MV-4-11 (cell line): ENCODE measurements at regions not wholly inside any gene's neighbourhood (a gene's known extent, or its start where the extent isn't known, plus 50 kb on each side); places are given as distances from the start of the nearest gene placed in this dataset.
"Not testable (repeated sequence)": the region's sequence is repeated elsewhere in the genome, so short reads cannot be mapped to it uniquely, and the experiment has no call there.

Source experiments
- DNase-seq: peaks from one replicate; lab custom pipeline; 2025; lab: John Stamatoyannopoulos, UW

DNA sequence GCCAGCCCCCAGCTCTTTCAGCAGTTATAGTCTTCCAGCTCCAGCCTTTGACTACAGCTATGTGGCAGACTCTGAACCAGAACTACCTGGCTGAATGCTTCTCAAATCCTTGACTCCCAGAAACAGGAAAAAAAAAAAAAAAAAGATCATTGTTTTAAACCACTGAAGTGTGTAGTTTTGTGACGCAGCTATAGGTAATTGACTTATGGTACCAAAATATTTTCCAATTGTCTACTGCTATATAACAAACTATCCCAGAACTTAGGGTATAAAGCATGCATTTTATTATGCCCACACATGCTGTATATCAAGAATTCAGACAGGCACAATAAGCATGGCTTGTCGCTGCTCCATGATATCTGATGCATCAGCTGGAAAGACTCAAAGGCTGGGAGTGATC lies 127.1 kb upstream of the POC5 start:
- no peak for DNase-seq

DNA sequence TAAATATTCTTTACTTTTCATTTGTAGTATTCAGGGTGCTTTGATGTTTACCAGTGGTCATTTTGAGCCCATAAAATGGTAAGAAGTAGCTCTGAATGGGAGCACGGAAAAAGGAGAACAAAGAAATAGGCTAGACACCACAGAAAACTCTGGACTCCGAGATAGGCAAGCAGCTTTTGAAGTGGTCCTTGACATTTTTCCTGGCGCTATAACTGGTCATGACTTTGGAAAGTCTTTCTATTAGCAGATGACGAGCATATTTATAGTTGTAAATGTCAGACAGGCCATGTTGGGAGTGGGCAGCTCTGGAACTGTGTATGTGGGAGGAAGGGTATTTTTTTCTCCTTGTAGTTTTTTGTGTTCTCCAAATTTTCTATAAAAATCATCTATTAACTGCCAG lies 126.1 kb upstream of the POC5 start:
- no peak for DNase-seq

DNA sequence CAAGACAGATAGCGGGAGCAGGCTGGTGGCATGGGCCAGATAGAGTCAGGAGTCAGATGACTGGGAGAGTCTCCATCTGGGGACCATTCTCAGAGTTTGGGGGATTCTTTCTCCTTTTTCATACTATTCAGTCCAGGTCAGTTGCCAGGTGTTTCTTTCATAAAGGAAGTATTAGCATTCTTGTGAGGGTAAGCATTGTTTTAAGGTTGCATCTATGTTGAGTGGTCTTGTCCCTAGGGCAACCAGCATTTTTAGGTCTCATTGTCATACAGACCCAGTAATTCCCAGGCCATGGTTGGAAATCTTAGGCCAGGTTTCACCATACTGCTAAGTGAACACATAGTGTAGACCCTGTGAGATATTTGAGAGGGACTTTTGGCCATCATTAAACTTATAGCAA lies 122.3 kb upstream of the POC5 start:
- no peak for DNase-seq

DNA sequence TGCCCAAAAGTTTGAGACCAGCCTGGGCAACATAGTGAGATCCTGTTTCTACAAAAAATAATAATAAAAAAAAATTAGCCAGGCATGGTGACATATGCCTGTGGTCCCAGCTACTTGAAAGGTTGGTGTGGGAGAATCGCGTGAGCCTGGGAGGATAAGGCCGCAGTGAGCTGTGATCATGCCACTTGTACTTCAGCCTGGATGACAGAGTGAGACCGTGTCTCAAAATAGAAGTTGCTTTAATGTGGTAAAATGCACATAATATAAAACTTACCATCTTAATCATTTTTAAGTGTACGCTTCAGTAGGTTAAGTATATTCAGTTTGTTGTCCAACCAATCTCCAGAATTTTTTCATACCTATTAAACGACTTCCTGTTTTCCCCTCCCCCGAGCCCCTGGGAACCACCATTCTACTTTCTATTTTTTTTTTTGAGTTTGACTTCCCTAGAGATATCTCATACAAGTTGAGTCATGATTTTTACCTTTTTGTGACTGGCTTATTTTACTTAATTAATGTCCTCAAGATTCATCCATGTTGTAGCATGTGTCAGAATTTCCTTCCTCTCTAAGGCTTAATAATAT lies 120.1 kb upstream of the POC5 start:
- DNase-seq, result no peak

DNA sequence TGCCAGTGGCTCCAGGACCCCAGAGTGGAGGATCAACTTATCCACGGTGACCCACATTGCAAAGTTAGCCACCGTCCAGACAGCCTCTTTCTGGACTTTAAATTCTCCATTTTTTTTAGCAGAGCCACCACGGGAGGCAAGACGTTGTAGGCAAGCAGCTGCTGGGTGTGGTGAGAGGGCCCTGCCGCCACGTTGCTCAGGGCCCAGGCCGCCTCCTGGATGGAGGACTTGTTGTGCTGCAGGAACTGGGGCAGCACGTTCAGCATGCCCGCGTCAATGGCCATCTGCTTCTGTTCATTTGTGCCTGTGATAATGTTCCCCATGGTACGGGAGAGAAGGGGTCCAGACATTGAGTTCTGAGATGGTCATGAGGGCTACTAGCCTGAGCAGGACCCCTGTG lies 114.3 kb upstream of the POC5 start:
- no peak for DNase-seq

DNA sequence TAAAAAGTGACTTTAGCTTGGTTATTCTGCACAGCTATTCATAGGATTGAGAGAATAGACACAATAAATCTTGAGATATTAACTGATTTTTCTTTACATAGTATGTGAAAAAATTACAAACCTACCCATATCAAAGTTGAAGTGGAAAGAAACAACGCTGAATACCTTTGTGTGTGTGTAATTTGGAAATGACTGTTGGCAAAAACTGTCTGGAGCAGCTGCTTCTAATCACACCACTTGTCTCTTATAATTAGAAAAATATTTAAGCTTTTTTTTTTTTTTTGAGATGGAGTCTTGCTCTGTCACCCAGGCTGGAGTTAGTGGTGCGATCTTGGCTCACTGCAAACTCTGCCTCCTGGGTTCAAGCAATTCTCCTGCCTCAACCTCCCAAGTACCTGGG lies 110.8 kb upstream of the POC5 start:
- DNase-seq, result no peak

DNA sequence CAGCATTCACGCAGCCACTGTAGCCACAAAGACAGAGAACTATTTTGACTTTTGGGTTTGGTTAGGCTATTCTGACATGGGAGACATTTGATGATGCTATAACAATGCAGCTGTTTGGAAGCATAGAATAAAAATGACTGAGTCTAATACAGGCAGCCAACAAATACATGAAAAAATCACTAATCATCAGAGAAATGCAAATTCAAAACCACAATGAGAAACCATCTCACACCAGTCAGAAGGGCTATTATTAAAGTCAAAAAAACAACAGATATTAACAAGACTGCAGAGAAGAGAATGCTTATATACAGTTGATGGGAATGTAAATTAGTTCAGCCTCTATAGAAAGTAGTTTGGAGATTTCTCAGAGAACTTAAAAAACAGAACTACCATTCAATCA lies 107.1 kb upstream of the POC5 start:
- no peak for DNase-seq

DNA sequence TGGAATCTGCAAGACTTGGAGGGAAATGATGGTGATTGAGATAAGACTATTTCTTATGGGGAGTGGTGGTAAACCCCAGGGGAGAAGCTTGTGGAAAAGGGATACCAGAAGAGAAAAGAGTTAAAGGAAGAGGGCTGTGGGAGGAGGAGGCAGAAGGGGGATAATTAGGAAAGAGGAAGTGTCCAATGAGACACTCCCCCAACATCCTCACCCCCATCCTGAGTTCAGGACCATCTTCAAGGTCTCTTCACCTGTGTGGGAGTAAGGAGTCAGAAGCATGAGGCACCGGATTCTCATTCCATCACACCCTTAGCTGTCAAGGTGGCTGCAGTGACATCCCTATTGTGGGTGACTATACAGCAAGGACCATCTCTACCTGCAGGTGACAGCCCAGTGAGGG lies 106.6 kb upstream of the POC5 start:
- DNase-seq, result no peak

DNA sequence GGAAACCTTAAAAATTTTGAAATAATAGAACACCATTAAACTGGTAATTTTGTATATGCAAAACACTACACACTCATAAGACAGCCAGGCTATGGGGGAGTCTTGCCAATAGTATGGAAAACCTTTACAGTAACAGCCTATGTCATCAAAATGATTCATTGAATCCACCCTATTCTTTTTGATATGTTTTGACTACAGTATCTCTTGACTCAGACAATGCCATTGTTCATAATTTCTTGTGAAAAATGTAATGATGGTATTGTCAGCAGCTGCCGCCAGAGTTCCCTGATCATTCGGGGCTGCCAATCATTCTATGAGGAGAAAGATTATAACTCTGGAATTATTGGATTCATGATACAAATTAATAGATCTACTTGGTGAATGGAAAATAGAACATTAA lies 101.4 kb upstream of the POC5 start:
- no peak for DNase-seq

DNA sequence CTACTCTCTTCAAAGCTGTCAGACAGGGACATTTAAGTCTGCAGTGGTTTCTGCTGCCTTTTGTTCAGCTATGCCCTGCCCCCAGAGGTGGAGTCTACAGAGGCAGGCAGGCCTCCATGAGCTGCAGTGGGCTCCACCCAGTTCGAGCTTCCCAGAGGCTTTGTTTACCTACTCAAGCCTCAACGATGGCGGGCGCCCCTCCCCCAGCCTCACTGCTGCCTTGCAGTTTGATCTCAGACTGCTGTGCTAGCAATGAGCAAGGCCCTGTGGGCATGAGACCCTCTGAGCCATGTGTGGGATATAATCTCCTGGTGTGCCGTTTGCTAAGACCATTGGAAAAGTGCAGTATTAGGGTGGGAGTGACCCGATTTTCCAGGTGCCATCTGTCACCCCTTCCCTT lies 82.5 kb upstream of the POC5 start:
- not testable (repeated sequence) for DNase-seq

DNA sequence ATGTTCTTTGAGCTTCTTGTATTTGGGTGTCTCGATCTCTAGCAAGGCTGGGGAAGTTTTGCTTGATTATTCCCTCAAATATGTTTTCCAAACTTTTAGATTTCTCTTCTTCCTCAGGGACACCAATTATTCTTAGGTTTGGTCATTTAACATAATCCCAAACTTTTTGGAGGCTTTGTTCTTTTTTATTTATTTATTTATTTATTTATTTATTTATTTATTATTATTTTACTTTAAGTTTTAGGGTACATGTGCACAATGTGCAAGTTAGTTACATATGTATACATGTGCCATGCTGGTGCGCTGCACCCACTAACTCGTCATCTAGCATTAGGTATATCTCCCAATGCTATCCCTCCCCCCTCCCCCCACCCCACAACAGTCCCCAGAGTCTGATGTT lies 52.1 kb upstream of the POC5 start:
- DNase-seq, result not testable (repeated sequence)
